ENCODE measurements at regions not wholly inside any gene's neighbourhood (a gene's known extent, or its start where the extent isn't known, plus 50 kb on each side); places are given as distances from the start of the nearest gene placed in this dataset.
"Not testable (repeated sequence)": the region's sequence is repeated elsewhere in the genome, so short reads cannot be mapped to it uniquely, and the experiment has no call there.

GRCh38 chr3:154843647-154844046 lies 236.5 kb upstream of the MME start:
- Histone ChIP-seq H3K9me3 (no peaks in the 10 kb centered on the region), H3K36me3 (ENCODE audit: low read depth, missing control alignments) (no peaks in the 10 kb centered on the region), H3K27ac (no peak overlapping the region), H3K27me3 (no peaks in the 10 kb centered on the region), H3K4me3 (no peak overlapping the region), H3K4me1 (no peaks in the 10 kb centered on the region)
- TF ChIP-seq CTCF (IDR thresholded peaks at IDR 0.05), result no peak
- TF ChIP-seq POLR2A (IDR thresholded peaks at IDR 0.05), result no peak
- intact Hi-C loops (cut with DNase I; ENCODE audit: low total_unique reads), result no loop called here
- 65 to 68% methylated on average over 1 of the region's 1 CpG for WGBS, 2 donors
- no peak for DNase-seq

GRCh38 chr3:154842536-154842935 lies 237.6 kb upstream of the MME start:
- H3K4me1 ChIP-seq, result no peaks in the 10 kb centered on the region
- WGBS, 2 donors, result 70 to 80% methylated on average over 2 of the region's 2 CpGs
- no peaks in the 10 kb centered on the region for H3K9me3 ChIP-seq
- no peak for DNase-seq
- TF ChIP-seq CTCF (IDR thresholded peaks at IDR 0.05) (no peak), POLR2A (IDR thresholded peaks at IDR 0.05) (no peak)
- no peak overlapping the region for H3K27ac ChIP-seq
- intact Hi-C loops (cut with DNase I; ENCODE audit: low total_unique reads), result no loop called here
- H3K36me3 ChIP-seq (ENCODE audit: low read depth, missing control alignments), result no peaks in the 10 kb centered on the region
- H3K4me3 ChIP-seq, result no peak overlapping the region
- no peaks in the 10 kb centered on the region for H3K27me3 ChIP-seq

GRCh38 chr3:154835639-154836038 lies 244.5 kb upstream of the MME start:
- intact Hi-C loops (cut with DNase I; ENCODE audit: low total_unique reads), result no loop called here
- 90 to 92% methylated on average over 3 of the region's 3 CpGs for WGBS, 2 donors

GRCh38 chr3:154834831-154835230 lies 245.3 kb upstream of the MME start:
- H3K4me3 ChIP-seq; DNase-seq; H3K4me1 ChIP-seq; H3K9me3 ChIP-seq; H3K27me3 ChIP-seq; H3K27ac ChIP-seq; H3K36me3 ChIP-seq (ENCODE audit: low read depth, missing control alignments); intact Hi-C loops (cut with DNase I; ENCODE audit: low total_unique reads): not testable (repeated sequence)
- WGBS, 2 donors, result 92% methylated on average over 12 of the region's 12 CpGs

More at GRCh38 chr3:154835639-154836038, 244.5 kb upstream of the MME start:
- H3K4me3 ChIP-seq, result no peak overlapping the region
- DNase-seq, result no peak
- no peaks in the 10 kb centered on the region for H3K4me1 ChIP-seq
- no peaks in the 10 kb centered on the region for H3K27me3 ChIP-seq
- no peak overlapping the region for H3K27ac ChIP-seq
- no peaks in the 10 kb centered on the region for H3K36me3 ChIP-seq (ENCODE audit: low read depth, missing control alignments)
- no peak for TF ChIP-seq POLR2A (IDR thresholded peaks at IDR 0.05)
- no peak for TF ChIP-seq CTCF (IDR thresholded peaks at IDR 0.05)
- no peaks in the 10 kb centered on the region for H3K9me3 ChIP-seq

GRCh38 chr3:154829929-154830328 lies 250.2 kb upstream of the MME start:
- no peak for DNase-seq
- H3K27me3 ChIP-seq, result no peaks in the 10 kb centered on the region
- no peak overlapping the region for H3K27ac ChIP-seq
- no peak overlapping the region for H3K4me3 ChIP-seq
- no peaks in the 10 kb centered on the region for H3K36me3 ChIP-seq (ENCODE audit: low read depth, missing control alignments)
- TF ChIP-seq CTCF (IDR thresholded peaks at IDR 0.05) (no peak), POLR2A (IDR thresholded peaks at IDR 0.05) (no peak)
- WGBS, 2 donors, result 66 to 73% methylated on average over 2 of the region's 2 CpGs
- H3K9me3 ChIP-seq, result no peaks in the 10 kb centered on the region
- no peaks in the 10 kb centered on the region for H3K4me1 ChIP-seq
- intact Hi-C loops (cut with DNase I; ENCODE audit: low total_unique reads), result no loop called here

All from testis (tissue), 2 donors.